Kidney glomerular epithelial cell (primary cell): ENCODE measurements at regions not wholly inside any gene's neighbourhood (a gene's known extent, or its start where the extent isn't known, plus 50 kb on each side); places are given as distances from the start of the nearest gene placed in this dataset.

Experiments used
- DNase-seq: peaks from one replicate; lab custom pipeline; 2025; lab: John Stamatoyannopoulos, UW

DNA sequence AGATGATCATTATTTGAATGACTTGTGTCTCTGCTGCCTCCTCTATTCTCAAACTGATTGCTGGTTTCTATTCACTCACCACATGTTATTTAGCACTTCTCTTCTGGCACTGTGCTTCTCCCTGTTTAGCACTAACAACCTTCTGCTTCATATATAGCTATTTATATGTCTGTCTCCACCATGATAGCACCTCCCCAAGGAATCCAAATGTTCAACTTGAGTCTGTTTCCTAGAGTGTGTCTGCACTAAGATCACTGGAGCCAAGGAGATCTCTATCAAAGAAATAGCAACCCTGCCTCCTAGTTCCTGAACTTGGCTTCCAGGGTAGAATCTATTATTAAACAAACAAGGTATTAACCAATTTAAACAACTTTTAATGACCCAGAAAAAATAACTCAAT lies 104.5 kb downstream of the CYP26A1 start:
- no peak for DNase-seq

DNA sequence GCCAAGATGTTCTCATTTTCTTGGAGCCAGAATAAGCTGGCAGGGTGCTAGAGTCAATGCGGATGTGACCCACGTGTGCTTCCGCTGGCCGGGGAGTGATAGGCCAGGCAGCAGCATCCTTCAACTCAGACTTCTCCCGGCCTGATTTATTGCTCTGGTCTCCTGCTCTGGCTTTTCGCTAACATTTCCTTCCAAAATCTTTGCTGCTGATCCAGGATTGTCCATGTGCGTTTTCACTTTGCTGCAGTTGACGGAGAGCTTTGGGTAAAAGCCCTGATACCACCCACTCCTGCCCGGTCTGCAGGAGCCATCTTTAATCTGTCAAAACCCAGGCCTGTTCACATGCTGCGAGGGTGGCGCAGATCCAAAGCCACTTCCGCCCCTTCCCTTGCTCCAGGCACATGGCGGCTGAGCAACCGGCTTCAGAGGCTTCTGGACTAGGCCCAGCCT lies 106.8 kb downstream of the CYP26A1 start:
- DNase-seq, result no peak

DNA sequence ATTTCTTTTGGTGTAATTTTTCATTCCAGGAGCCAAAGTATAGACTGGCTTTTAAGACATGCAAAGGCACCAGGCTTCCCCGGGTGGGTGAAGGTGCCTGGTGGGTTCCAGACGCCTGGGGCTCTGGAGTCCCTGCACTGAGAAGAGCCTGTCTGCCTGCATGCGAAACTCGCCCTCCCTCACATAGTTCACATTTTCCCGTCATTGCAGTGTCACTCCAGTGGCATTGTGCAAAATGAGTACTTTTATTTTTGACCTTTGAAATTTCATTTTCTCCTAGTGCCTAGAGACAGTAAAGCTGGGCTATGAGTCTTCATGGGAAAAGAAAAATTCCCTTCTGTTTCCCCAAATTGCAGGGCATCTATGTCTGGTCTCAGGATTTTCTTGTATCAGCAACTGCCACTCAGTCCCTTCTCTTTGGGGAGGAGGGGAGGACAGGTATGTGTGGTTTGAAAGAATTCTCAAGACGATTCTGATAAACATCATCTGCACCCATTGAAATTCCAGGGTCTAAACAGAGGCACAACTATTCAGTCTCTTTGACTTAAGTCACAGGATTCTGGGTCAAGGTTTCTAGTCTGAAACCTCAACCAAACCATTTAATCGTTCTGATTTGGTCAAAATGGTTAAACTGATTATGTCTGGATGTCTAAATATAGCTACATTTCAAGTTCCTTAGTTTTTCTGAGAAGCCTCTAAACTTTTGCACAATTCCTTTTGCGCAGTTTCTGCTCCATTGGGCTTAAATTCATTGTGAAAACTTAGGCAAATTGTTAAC lies 107.8 kb downstream of the CYP26A1 start:
- no peak for DNase-seq

DNA sequence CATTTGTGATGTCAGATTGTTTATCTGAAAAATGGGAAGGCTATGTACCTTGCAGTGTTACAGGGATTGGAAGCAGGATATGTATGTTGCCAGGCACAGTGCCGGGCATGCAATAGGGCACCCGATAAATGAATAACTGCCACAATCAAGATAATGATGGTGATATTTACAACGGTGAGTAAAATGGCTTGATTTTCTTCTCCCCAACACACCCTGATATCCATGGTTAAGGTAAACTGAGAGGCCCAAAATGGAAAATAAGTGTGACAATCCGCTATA lies 108.3 kb downstream of the CYP26A1 start:
- no peak for DNase-seq

DNA sequence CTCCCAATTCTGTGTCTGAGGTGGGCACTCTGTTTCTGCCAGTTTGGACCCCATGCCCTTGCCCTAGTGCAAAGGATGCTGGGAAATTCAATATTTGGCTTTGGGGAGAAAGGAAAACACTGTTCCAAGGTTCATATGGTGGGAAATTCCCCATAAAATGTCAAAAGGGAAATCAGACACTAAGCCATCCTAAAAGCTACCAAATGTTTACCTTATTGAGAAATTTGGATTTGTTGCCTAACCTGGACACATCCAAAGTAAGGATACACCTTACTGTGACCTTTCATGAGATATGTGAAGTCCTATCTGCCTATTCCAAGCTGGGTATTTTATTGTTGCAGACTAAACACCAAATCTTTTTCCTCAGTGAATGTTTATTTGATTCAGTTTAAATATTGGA lies 109.1 kb downstream of the CYP26A1 start:
- DNase-seq, result no peak

DNA sequence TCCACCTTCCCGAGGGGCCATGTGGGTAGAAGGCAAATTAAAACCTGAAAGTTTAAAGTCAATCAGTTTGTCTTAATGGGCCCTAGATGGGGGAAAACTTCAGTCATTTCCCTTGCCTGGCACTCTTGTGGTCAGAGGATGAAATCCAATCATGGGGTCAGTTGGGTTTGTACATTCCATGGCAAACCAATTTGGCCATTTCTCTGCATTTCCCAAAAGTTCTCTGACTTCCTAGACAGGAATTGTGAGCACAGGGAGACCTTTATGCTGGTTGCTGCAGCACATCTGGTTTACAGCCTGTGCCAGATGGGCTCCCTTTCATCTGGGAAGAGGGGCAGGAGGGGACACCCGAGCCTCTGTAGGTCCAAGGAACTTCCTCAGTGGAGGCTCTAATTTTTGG lies 113.0 kb downstream of the CYP26A1 start:
- no peak for DNase-seq

DNA sequence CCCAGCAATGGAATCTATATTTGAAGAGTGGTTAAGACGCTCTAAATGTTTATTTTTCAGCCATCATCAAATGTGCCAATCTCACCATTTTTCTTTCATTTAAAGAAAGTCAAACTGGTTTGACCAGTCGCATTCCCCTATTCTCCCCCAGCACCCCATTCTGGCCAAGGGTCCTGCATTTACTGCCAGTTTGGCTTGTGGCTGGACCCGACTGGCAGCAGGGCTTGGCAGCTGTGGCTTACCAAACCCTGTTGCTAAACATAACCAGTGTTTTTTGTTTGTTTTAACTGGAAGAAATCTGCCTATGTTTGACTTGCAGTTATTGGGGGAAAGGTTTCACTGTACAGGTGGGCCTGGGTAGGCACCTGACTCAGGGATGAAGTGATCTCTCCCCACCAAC lies 116.3 kb downstream of the CYP26A1 start:
- DNase-seq, result no peak

DNA sequence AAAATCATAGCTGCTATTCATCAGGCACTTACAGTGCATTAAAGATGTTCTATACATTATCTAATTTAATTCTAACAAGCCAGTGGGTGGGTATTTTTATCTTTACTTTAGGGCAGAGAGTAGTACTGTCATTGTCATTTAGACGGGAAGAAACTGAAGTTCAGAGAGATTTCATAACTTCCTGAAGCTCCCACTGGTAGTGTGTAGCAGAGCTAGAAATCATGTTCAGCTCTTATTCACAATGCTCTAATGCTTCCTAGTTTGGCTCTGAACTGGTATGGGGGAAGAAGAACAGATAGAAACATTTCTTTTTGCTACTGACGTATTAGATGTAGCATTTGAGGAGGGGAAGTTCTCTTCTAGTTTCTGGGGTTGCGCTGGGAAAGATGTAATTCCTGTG lies 116.7 kb downstream of the CYP26A1 start:
- DNase-seq, result no peak

DNA sequence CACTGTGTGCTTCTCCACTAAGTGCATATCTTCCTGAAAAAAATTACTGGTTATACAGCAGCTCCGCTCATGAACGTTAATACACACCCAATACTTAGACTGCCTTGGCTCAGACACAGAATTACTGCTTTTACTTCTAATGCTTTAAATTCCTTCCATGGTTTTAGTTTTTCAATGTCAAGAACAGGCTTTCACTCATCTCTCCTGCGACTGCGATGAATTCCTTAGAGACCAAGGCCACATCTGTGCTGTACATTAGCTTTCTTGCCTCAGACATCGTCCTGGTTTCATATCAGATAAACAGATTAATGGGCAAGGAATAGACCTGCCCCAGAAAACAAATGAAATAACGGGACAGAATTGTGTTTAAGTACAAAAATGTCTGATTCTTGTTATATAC lies 120.2 kb downstream of the CYP26A1 start:
- DNase-seq, result no peak

DNA sequence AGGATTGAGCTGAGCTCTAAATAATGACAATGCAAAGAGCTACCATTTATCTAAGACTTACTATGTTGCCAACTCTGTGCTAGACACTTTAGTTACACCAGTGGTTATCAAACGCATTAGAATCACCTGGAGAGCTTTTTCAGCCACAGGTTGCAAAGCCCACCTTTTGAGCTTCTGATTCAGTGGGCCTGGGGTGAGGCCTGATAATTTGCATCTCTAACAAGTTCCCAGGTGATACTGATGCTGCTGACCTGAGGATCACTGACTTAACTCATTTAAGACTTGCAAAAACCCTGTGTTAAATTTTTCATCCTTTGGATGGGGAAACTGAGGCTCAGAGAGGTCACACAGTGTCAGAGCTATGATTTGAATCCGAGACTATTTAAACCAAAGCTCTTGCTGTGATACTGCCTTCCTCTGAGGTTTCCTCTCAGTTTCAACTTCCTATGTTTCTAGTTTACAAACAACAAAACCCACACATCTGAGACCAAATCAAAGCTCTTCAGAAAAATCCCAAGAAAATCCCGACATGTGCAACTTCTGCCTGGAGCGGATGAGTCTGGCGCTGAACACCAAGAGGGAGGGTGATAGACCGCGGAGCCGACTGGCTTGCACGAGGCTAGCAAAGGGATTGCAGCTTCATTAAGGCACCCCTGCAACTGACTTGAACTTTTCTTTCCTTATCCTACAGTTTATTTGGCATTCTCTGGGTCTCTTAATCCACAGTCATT lies 124.9 kb downstream of the CYP26A1 start:
- DNase-seq, result peak; percentile 42

DNA sequence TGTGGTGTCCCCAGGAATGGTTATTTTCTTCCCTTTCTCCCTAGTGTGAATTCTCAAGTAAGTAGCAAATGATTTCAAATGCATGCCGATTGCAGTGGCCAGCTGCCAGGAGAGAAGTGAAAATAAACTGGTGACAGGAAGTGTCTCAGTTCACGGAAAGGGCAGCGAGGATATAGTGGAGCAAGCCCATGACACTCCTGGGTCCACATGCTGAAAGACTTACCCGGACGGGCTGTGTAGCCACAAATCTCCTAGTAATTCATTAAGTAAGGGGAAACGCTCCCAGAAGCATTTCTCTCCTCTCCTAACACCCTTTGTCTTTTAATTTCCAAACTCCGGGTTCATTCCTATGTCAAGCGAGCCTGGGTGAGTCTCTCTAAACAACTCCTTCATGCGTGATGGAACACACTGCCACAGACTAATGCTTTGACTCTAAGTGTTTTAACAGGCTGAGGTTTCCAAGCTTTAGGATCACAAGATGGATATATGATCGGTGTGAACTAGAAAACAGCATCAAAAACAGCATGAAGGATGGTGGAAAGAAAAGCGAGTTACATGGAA lies 125.6 kb downstream of the CYP26A1 start:
- DNase-seq, result peak; percentile 61

DNA sequence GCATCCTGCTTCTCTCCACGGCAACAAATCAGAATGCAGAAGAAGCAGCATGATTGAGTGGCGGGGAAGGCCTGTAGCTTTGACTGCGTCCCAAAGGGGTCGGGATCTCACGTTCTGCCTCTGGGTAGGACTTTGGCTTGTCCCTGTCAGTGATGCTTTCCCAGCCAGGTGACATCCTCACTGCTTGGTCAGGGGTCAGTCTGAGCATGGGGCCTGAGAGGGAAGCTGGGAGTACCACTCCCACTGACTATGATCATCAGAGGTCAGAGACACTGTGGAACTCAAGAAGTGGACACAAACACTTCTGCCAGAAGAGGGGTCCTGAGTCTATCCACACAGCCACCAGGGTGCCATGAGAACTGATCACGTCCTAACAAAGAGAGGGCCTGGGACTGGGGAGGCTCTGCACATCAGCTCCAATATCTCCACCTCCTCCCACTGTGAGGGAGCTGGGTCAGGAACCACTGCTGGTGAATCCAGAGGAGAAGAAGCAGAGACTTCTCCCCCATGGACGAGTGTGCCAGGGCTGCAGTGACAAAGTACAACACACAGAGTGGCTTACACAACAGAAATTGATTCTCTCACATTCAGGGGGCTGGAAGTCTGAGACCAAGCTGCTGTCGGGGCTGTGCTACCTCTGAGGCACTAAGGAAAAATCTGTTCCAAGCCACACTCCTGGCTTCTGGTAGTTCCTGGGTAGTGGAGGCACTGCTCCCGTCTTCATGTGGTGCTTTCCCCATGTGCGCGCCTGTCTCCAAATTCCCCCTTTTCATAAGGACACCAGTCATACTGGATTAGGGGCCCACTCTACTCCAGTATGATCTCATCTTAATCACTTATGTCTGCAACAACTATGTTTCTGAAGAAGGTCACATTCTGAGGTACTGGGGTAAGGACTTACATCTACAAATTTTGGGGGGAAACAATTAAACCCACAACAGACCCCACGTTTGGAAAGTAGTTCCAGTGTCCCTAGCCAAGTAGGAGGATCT lies 131.1 kb downstream of the CYP26A1 start:
- no peak for DNase-seq

DNA sequence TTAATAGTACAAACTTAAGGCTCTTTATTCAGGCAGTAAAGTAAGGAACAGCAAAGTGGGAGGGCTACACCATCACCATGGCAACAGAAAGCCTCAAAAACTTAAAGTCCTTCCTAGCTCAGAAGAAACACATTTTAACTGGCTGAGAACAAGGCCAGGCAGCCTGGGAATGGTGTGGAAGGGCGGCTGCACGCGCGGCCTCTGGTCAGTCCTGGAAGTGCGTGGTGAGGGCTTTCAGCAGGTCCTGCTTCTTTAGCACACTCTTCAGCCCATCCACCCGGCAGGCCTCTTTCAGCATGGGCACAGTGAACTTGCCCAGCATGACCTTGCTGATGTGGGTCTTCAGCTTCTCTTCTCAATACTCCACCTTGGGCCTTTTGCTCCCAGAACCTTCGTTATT lies 133.0 kb downstream of the CYP26A1 start:
- DNase-seq, result no peak

DNA sequence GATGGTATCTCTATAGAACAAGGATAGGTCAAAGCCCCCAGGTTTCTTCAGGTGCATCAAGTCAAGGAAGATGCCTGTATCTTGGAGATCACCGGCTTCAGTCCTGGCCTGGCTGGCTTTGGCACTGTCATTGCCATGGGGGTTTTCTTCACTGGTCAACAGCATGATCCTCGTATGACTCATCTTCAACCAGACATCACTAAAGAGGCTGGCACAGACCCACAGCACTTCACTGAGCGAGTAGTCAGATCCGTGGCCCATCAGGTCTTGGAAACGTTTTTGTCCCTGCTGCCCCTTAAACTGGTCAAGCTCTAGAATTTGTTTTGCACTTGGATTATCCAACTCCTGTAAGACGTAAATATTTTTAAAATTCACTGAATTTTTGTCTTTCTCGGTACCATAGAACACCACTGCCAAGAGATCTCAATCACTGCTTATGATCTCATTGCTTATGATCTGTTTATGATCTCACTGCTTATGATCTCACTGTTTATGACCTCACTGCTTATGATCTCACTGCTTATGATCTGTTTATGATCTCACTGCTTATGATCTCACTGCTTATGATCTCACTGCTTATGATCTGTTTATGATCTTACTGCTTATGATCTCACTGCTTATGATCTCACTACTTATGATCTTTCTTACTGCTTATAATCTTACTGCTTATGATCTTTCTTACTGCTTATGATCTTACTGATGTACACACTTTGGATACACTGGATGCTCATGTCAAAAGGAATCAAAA lies 135.2 kb downstream of the CYP26A1 start:
- DNase-seq, result no peak

DNA sequence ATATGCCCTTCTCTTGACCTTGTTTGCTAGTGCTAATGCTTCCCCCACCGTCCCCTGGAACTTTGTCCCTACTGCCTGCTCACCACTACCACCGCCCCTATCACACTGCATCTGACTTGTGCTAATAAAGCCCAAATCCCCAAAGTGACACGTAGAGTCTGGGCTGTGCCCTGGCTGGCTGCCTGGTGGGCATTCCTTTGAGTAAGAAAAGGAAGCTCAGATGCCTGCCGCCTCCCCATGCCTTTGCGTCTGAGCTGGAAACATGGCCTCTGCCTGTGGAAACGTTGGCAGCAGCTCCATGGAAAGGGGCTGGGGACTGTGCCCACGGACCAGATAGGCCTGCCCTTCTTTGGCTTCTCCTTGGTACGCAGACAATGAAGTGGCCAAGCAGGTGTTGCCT lies 138.3 kb downstream of the CYP26A1 start:
- no peak for DNase-seq

DNA sequence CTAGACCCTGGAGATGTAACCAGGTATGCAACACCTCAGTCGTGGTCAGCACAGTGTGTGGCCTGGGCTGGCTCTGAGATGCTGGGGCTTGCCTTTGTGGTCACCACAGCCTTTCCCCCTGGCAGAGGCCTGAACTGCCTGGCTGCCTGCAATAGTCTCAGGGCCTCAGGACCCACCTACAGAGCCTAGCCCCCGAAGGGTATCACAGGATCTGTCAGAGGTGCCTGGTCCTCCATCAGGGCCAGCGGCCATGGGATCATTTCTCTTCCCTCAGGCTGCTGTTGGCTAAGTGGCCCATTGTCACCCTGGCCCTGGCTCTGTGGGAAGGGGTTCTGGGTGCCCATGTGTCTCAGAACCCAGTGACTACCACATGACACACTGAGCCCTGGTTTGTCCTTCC lies 141.6 kb downstream of the CYP26A1 start:
- no peak for DNase-seq

DNA sequence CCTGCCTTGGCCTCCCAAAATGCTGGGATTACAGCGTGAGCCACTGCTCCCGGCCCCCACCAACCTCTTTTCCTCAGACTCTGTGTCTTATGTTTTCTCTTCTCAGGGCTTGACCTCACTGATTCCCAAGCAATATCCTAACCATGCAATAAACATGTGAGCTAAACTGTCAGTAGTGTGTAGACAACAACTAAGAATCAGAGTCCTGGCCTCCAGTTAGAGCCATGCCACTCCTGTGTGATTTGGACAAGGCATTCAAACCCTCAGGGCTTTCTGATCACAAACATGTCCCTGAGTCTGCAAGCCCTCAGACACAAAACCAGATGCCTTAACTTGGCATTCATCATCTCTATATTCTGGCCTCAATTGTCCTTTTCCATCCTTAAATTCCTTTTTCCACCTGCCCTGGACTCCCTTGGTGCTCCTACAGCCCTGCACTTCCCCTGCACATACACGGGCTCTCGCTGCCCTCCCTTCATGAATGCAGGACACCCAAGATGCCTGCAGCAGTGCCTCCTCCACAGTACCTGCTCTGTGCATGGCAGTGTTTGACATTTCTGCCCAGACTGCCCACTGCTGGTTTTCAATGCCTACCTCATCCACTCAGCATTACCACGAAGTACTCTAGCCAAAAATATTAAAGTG lies 142.8 kb downstream of the CYP26A1 start:
- no peak for DNase-seq

DNA sequence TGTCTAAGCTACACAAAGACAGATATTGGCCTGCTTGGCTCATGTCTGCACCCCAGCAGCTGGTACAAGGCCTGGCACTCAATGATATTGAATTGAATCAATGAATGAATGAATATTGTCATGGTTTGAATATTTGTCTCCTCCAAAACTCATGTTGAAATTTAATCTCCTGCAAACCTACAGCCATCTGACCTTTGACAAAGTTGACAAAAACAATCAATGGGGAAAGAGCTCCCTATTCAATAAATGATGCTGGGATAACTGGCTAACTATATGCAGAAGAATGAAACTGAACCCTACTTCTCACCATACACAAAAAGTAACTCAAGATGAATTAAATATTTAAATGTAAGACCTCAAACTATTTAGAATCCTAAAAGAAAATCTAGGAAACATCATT lies 144.7 kb downstream of the CYP26A1 start:
- DNase-seq, result no peak

DNA sequence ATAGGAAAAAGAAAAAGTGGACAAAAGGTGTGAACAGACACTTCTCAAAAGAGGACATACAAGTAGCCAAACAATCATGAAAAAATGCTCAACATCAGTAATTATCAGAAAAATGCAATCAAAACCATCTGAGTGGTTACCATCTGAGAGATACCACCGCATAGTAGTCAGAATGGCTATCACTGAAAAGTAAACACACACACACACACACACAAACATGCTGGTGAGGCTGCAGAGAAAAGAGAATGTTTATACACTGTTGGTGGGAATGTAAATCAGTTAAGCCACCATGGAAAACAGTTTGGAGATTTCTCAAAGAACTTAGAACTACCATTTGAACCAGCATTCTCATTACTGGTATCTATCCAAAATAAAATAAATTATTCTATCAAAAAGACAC lies 145.7 kb downstream of the CYP26A1 start:
- DNase-seq, result no peak

DNA sequence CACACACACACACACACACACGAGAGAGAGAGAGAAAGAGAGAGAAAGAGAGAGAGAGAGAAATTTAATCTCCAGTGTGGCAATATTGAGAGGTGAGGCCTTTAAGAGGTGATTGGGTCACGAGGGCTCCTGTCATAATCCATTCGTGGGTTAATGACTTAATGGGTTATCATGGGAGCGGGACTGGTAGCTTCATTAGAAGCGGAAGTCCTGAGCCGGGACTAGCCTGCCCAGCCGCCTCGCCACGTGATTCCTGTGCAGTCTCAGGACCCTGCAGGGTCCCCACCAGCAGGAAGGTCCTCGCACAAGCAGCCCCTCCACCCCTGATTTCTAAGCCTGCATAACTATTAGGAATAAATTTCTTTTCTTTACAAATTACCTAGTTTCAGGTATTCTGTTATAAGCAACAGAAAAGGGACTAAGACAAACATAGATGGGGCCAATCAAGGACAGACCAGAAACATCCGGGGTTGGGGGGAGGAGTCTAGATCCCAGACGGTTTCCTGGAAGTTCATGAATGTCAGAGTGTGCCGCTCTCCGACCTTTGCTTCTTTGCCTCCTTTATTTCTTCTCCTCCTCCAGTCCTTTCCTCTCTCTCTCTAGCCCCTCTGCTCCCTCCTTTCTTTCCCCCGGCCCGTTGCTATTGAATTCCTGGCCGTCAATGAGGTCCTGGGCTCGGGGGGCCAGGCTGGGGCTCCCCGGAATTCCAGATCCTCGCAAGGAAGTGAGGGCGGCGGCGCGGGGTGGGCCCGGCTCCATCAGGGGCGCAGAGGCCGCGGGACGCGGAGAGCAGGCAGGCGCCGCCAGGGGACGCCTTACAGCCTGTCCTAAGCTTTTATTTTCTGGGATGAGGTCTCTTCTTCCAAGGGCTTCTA lies 146.8 kb downstream of the CYP26A1 start:
- DNase-seq, result no peak
